ENCODE measurements at regions not wholly inside any gene's neighbourhood (a gene's known extent, or its start where the extent isn't known, plus 50 kb on each side); places are given as distances from the start of the nearest gene placed in this dataset.

- TF ChIP-seq POLR2A (IDR thresholded peaks at IDR 0.05) (no peak), CTCF (IDR thresholded peaks at IDR 0.05) (no peak)
- no peaks in the 10 kb centered on the region for H3K36me3 ChIP-seq
- peaks cover 0 to 10% (median 6%) of the 10 kb centered on the region in 3 donors for H3K9me3 ChIP-seq
- 80 to 88% methylated on average over 1 of the region's 1 CpG for WGBS, 2 donors
- no peak overlapping the region for H3K4me3 ChIP-seq
- intact Hi-C loops (cut with DNase I) = no loop called here
- no peak for DNase-seq
- H3K27ac ChIP-seq = no peak overlapping the region
- H3K27me3 ChIP-seq = no peaks in the 10 kb centered on the region
- no peaks in the 10 kb centered on the region for H3K4me1 ChIP-seq
Measured at GRCh38 chr12:61902403-61902802, 357.8 kb upstream of the USP15 start.

GRCh38 chr12:61911113-61911512, 349.1 kb upstream of the USP15 start:
- TF ChIP-seq POLR2A (IDR thresholded peaks at IDR 0.05) (no peak), CTCF (IDR thresholded peaks at IDR 0.05) (no peak)
- Histone ChIP-seq H3K9me3 (no peaks in the 10 kb centered on the region), H3K27me3 (no peaks in the 10 kb centered on the region), H3K4me1 (no peaks in the 10 kb centered on the region), H3K36me3 (no peaks in the 10 kb centered on the region), H3K27ac (no peak overlapping the region), H3K4me3 (no peak overlapping the region)
- WGBS, 2 donors = 28 to 40% methylated on average over 2 of the region's 2 CpGs
- intact Hi-C loops (cut with DNase I) = no loop called here
- DNase-seq = no peak

GRCh38 chr12:61915420-61915819, 344.8 kb upstream of the USP15 start:
- TF ChIP-seq CTCF (IDR thresholded peaks at IDR 0.05) (no peak), POLR2A (IDR thresholded peaks at IDR 0.05) (no peak)
- no peak for DNase-seq
- H3K27ac ChIP-seq = no peak overlapping the region
- no peaks in the 10 kb centered on the region for H3K4me1 ChIP-seq
- no peaks in the 10 kb centered on the region for H3K9me3 ChIP-seq
- 58 to 59% methylated on average over 3 of the region's 3 CpGs for WGBS, 2 donors
- H3K27me3 ChIP-seq = no peaks in the 10 kb centered on the region
- no peaks in the 10 kb centered on the region for H3K36me3 ChIP-seq
- intact Hi-C loops (cut with DNase I) = no loop called here
- no peak overlapping the region for H3K4me3 ChIP-seq

GRCh38 chr12:61916831-61917230, 343.4 kb upstream of the USP15 start:
- H3K27me3 ChIP-seq = no peaks in the 10 kb centered on the region
- DNase-seq = no peak
- 13 to 43% methylated on average over 1 of the region's 1 CpG for WGBS, 2 donors
- H3K9me3 ChIP-seq = no peaks in the 10 kb centered on the region
- no peak overlapping the region for H3K4me3 ChIP-seq
- no peaks in the 10 kb centered on the region for H3K36me3 ChIP-seq
- H3K27ac ChIP-seq = no peak overlapping the region
- no peaks in the 10 kb centered on the region for H3K4me1 ChIP-seq
- no peak for TF ChIP-seq CTCF (IDR thresholded peaks at IDR 0.05)
- TF ChIP-seq POLR2A (IDR thresholded peaks at IDR 0.05) = no peak
- intact Hi-C loops (cut with DNase I) = no loop called here

- DNase-seq = no peak
- Histone ChIP-seq H3K36me3 (no peaks in the 10 kb centered on the region), H3K4me3 (no peak overlapping the region), H3K27ac (no peak overlapping the region), H3K27me3 (no peaks in the 10 kb centered on the region), H3K9me3 (no peaks in the 10 kb centered on the region), H3K4me1 (no peaks in the 10 kb centered on the region)
- WGBS, 2 donors = 73 to 79% methylated on average over 1 of the region's 1 CpG
- intact Hi-C loops (cut with DNase I) = no loop called here
- TF ChIP-seq POLR2A (IDR thresholded peaks at IDR 0.05) (no peak), CTCF (IDR thresholded peaks at IDR 0.05) (no peak)
Measured at GRCh38 chr12:61919686-61920085, 340.5 kb upstream of the USP15 start.
